ENCODE measurements at regions not wholly inside any gene's neighbourhood (a gene's known extent, or its start where the extent isn't known, plus 50 kb on each side); places are given as distances from the start of the nearest gene placed in this dataset.

- DNase-seq, result no peak
These were observed 334.5 kb downstream of the C11orf87 start for GRCh38 chr11:109756521-109756920.

GRCh38 chr11:109756951-109757350, 335.0 kb downstream of the C11orf87 start:
- DNase-seq, result no peak

GRCh38 chr11:109762546-109762945, 330.6 kb upstream of the ZC3H12C start:
- no peak for DNase-seq

GRCh38 chr11:109765709-109766311, 327.4 kb upstream of the ZC3H12C start:
- no peak for DNase-seq

GRCh38 chr11:109769858-109770257, 323.3 kb upstream of the ZC3H12C start:
- no peak for DNase-seq

GRCh38 chr11:109770323-109770722, 322.9 kb upstream of the ZC3H12C start:
- no peak for DNase-seq

- DNase-seq, result peak; percentile 34
These were observed 320.3 kb upstream of the ZC3H12C start for GRCh38 chr11:109772892-109773291.

- no peak for DNase-seq
These were observed 317.5 kb upstream of the ZC3H12C start for GRCh38 chr11:109775686-109776085.

- DNase-seq, result no peak
These were observed 310.2 kb upstream of the ZC3H12C start for GRCh38 chr11:109783014-109783413.

- DNase-seq, result no peak
These were observed 309.4 kb upstream of the ZC3H12C start for GRCh38 chr11:109783840-109784239.

GRCh38 chr11:109784536-109784935, 308.7 kb upstream of the ZC3H12C start:
- DNase-seq, result no peak

GRCh38 chr11:109785198-109785597, 308.0 kb upstream of the ZC3H12C start:
- peak; percentile 76 for DNase-seq

GRCh38 chr11:109785714-109786113, 307.5 kb upstream of the ZC3H12C start:
- DNase-seq, result no peak

- no peak for DNase-seq
These were observed 304.2 kb upstream of the ZC3H12C start for GRCh38 chr11:109788948-109789490.

- DNase-seq, result no peak
These were observed 303.3 kb upstream of the ZC3H12C start for GRCh38 chr11:109789901-109790300.

GRCh38 chr11:109791337-109791736, 301.9 kb upstream of the ZC3H12C start:
- no peak for DNase-seq

- DNase-seq, result no peak
These were observed 298.7 kb upstream of the ZC3H12C start for GRCh38 chr11:109794501-109794900.

- DNase-seq, result no peak
These were observed 298.0 kb upstream of the ZC3H12C start for GRCh38 chr11:109795234-109795633.

- DNase-seq, result no peak
These were observed 296.9 kb upstream of the ZC3H12C start for GRCh38 chr11:109796253-109796652.

- DNase-seq, result no peak
These were observed 294.7 kb upstream of the ZC3H12C start for GRCh38 chr11:109798521-109798920.

GRCh38 chr11:109799604-109800003, 293.6 kb upstream of the ZC3H12C start:
- DNase-seq, result no peak

- no peak for DNase-seq
These were observed 288.3 kb upstream of the ZC3H12C start for GRCh38 chr11:109804911-109805310.

GRCh38 chr11:109806205-109806604, 287.0 kb upstream of the ZC3H12C start:
- no peak for DNase-seq

GRCh38 chr11:109808569-109808968, 284.6 kb upstream of the ZC3H12C start:
- DNase-seq, result no peak

GRCh38 chr11:109814824-109815223, 278.4 kb upstream of the ZC3H12C start:
- DNase-seq, result no peak
